Esophagus squamous epithelium (tissue), 4 donors: ENCODE measurements at regions not wholly inside any gene's neighbourhood (a gene's known extent, or its start where the extent isn't known, plus 50 kb on each side); places are given as distances from the start of the nearest gene placed in this dataset.

Experiments used
- CTCF ChIP-seq, 6 experiments: fragments of 450-650 bp in 4 of 6; fragments of 200-600 bp in 2 of 6; sonication (generic) in 2 of 6; IDR thresholded peaks; one replicate each; pipeline ENCODE4 v1.5.1; 2016 to 2019; ENCODE audit warnings: antibody characterized with exemption in 6 of 6, mild to moderate bottlenecking in 4 of 6, moderate library complexity in 4 of 6
- POLR2A ChIP-seq, 4 donors: fragments of 450-650 bp; IDR thresholded peaks; one replicate each; pipeline ENCODE4 v1.6.1; 2017; ENCODE audit warnings: antibody characterized with exemption in 4 of 4, mild to moderate bottlenecking in 4 of 4, moderate library complexity in 3 of 4

- TF ChIP-seq CTCF (IDR thresholded peaks at IDR 0.05) (no peak), POLR2A (IDR thresholded peaks at IDR 0.05) (no peak)
Measured at GRCh38 chr13:40363653-40364052, 302.8 kb downstream of the FOXO1 start.
